OCI-LY7 (cell line): ENCODE measurements at regions not wholly inside any gene's neighbourhood (a gene's known extent, or its start where the extent isn't known, plus 50 kb on each side); places are given as distances from the start of the nearest gene placed in this dataset.

ENCODE experiments used
- CTCF ChIP-seq: fragments of 200-600 bp; sonication (generic); conservative IDR thresholded peaks from 2 replicates; pipeline ENCODE4 v1.5.1; 2014; ENCODE audit warnings: mild to moderate bottlenecking, antibody characterized with exemption, low read length, moderate library complexity, mixed read lengths
- EZH2phosphoT487 ChIP-seq: fragments of 200-600 bp; sonication (generic); IDR thresholded peaks from 2 replicates; pipeline ENCODE4 v1.6.1; 2018; ENCODE audit warnings: low read depth, borderline replicate concordance, mild to moderate bottlenecking, mixed run types, antibody characterized with exemption, low read length, moderate library complexity, mixed read lengths

DNA sequence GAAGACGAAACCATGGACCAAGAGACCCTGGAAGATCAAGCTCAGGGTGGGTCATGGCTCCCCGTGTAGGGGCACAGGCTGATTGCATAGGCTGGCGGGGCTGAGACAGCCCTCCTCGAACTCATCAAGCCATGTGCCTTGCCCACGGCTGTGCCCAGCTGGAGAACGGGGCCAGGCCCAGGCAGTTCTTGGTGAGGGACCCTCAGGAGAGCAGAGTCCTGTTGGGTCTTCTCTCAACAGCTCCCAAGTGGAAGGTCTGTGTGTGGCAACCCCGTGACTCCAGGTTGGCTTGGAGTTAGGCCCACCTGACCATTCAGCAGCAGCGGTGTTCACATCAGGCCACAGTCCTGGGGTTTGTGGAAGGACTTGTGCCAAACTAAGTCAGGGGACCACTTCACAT is 276.5 kb downstream of the QKI start:
- no peak for TF ChIP-seq CTCF
- no peak for TF ChIP-seq EZH2phosphoT487
